ENCODE measurements at regions not wholly inside any gene's neighbourhood (a gene's known extent, or its start where the extent isn't known, plus 50 kb on each side); places are given as distances from the start of the nearest gene placed in this dataset.

DNA sequence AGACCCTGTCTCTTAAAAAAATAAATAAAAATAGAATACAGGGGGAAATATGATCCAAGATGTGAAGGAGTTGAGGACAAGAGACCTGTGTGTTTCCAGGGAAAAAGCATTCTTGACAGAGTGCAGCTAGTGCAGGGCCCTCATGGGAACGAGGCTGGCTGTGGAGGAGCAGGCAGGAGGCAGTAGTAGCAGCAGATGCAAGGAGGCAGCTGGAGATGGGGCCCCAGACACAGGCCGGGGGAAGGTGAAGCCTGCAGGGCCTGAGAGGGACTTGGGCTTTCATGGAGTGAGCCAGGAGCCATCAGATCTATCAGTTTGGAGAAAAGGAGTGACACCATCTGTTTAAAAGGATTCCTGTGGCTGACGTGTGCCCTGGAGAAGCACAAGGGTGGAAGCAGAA is 71.4 kb upstream of the ZNF438 start:
- DNase-seq (ENCODE audit: low spot score), result no peak
- in situ Hi-C loops (cut with MboI; ENCODE audit: low pct_unique_long_range_greater_than_20kb, low sequenced_read_pairs, unreplicated experiment), result no loop called here
- TF ChIP-seq CTCF (IDR thresholded peaks at IDR 0.05; ENCODE audit: extremely low read depth, insufficient read depth, missing control alignments), result no peak

- TF ChIP-seq CTCF (IDR thresholded peaks at IDR 0.05; ENCODE audit: extremely low read depth, insufficient read depth, missing control alignments), result no peak
- in situ Hi-C loops (cut with MboI; ENCODE audit: low pct_unique_long_range_greater_than_20kb, low sequenced_read_pairs, unreplicated experiment), result no loop called here
- no peak for DNase-seq (ENCODE audit: low spot score)
Measured at GRCh38 chr10:31112961-31113360, 81.3 kb upstream of the ZNF438 start.

- no peak for DNase-seq (ENCODE audit: low spot score)
- in situ Hi-C loops (cut with MboI; ENCODE audit: low pct_unique_long_range_greater_than_20kb, low sequenced_read_pairs, unreplicated experiment), result no loop called here
- TF ChIP-seq CTCF (IDR thresholded peaks at IDR 0.05; ENCODE audit: extremely low read depth, insufficient read depth, missing control alignments), result no peak
Measured at GRCh38 chr10:31116226-31116625, 84.6 kb upstream of the ZNF438 start.

DNA sequence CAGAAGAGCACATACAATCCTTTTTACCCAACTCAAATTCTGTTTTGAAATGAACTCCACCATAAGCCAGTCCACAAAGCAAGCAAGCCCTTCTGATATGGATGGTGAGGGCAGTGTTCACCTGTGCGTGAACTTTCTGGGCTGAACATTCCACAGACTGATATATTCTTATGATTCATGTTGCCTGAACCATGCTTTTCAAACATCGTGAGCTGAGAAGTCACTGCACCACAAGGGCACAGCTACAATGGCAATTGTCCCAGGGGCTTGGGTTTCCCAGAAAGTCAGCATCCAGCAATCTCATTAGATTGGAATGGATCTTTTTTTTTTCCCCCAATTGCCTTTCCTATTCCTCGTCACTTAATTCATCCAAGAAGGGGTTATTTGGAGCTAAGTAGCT is 86.9 kb upstream of the ZNF438 start:
- TF ChIP-seq CTCF (IDR thresholded peaks at IDR 0.05; ENCODE audit: extremely low read depth, insufficient read depth, missing control alignments), result no peak
- no peak for DNase-seq (ENCODE audit: low spot score)
- in situ Hi-C loops (cut with MboI; ENCODE audit: low pct_unique_long_range_greater_than_20kb, low sequenced_read_pairs, unreplicated experiment), result no loop called here

DNA sequence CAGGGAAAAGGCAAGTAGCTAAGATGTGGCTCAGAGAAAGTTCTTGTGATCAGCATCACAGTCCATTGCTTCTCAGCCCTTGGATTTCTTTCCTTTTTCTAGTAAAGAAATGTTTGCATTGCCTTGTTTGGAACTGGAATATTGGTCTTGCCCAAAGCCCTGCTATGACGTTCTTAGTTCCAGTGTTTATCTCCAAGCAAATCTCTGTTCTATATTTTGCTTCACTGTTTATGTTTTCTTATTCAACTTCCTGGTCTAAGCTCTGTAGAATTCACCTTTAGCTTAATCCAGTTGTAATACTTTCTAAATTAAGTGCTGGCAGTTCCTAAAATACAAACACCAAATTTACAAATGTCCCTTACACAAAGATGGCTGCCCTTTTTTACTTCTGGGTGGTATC is 88.7 kb upstream of the ZNF438 start:
- DNase-seq (ENCODE audit: low spot score), result no peak
- in situ Hi-C loops (cut with MboI; ENCODE audit: low pct_unique_long_range_greater_than_20kb, low sequenced_read_pairs, unreplicated experiment), result no loop called here
- no peak for TF ChIP-seq CTCF (IDR thresholded peaks at IDR 0.05; ENCODE audit: extremely low read depth, insufficient read depth, missing control alignments)

DNA sequence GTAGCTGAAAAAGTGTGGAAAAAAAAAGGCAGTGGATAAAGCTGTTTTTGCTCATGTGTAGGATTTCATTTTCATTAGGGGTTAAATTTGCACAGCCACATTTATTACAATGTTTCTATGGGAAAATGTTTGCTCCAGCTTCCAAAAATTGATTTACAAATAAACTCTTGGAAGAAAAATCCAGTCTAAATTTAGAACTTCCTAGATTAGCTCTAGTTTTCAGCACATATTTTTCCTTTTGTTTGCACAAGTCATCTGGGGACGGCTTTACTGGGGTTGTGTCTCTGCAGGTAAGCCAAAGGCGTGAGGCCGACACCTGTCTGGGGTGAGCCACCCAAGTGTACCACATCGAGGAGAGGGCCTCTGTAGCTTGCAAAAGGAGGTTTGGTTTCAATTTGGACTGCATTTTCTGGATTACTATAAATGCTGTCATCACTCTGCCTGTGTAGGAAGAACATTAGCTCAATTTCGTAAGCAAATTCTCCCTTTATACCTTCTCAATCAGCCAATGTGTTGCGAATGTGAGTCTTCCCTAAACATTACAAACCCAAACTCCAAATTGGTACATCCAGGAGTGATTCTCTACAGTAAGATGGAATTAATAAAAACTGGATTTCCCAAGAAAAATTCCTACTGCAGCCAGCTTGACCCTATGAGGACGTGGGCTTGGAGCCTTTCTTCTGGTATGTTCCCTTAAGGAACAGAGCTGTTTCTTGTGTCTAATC is 89.5 kb upstream of the ZNF438 start:
- no peak for TF ChIP-seq CTCF (IDR thresholded peaks at IDR 0.05; ENCODE audit: extremely low read depth, insufficient read depth, missing control alignments)
- DNase-seq (ENCODE audit: low spot score), result no peak
- in situ Hi-C loops (cut with MboI; ENCODE audit: low pct_unique_long_range_greater_than_20kb, low sequenced_read_pairs, unreplicated experiment), result no loop called here

All from GM13977 (cell line).